HG02759 (cell line): ENCODE measurements at regions not wholly inside any gene's neighbourhood (a gene's known extent, or its start where the extent isn't known, plus 50 kb on each side); places are given as distances from the start of the nearest gene placed in this dataset.
"Not testable (repeated sequence)": the region's sequence is repeated elsewhere in the genome, so short reads cannot be mapped to it uniquely, and the experiment has no call there.

Experiments used
- ATAC-seq: cut with Tn5 transposase; IDR thresholded peaks from one replicate; pipeline ENCODE4 v1.9.1; 2021; ENCODE audit warnings: mild to moderate bottlenecking, moderate library complexity; ENCODE audit not compliant: unreplicated experiment

DNA sequence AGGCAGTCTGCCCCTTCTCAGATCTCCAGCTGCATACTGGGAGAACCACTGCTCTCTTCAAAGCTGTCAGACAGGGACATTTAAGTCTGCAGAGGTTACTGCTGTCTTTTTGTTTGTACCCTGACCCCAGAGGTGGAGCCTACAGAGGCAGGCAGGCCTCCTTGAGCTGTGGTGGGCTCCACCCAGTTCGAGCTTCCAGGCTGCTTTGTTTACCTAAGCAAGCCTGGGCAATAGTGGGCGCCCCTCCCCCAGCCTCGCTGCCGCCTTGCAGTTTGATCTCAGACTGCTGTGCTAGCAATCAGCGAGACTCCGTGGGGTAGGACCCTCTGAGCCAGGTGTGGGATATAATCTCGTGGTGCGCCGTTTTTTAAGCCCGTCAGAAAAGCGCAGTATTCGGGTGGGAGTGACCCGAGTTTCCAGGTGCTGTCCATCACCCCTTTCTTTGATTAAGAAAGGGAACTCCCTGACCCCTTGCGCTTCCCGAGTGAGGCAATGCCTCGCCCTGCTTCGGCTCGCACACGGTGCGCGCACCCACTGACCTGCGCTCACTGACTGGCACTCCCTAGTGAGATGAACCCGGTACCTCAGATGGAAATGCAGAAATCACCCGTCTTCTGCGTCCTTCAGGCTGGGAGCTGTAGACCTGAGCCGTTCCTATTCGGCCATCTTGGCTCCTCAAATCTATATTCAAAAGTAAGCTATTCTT is 224.4 kb downstream of the ZNF326 start:
- not testable (repeated sequence) for ATAC-seq

DNA sequence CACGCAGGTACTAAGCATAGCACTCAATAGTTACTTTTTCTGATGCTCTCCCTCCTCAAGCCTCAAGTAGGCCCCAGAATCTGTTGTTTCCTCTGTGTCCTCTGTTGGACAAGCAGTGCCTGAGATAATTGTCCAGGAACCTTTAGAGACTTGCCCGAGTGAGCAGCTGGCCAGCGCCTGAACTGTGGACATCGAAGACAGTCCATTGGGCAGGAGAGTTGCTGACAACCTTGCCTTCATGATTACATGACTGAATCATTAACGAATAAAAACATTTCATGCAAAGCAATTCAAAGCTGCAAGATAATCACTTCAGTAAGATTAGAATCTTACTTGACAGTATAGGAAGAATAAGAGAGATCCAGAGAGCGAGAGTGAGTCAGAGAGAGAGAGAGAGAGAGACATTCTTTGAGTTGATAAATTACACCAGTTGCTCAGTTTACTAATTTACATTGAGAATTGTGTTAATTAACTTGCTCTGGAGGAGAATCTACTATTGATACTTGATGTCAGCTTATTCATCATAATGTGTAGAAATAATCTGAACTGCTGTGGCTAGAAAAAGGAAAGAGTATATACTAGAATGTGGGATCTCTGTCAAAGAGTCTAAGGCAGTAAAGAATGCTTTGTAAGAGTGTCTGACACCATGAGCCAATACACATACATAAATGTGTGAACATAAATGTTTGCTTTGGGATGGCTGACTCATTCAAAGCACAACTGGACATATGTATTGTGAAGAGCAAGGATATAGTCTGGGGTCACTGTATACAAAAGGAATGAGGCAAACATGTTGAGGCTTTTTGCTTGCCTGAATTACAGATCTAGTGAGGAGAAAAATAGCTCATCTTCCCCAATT is 216.0 kb downstream of the ZNF326 start:
- no peak for ATAC-seq

DNA sequence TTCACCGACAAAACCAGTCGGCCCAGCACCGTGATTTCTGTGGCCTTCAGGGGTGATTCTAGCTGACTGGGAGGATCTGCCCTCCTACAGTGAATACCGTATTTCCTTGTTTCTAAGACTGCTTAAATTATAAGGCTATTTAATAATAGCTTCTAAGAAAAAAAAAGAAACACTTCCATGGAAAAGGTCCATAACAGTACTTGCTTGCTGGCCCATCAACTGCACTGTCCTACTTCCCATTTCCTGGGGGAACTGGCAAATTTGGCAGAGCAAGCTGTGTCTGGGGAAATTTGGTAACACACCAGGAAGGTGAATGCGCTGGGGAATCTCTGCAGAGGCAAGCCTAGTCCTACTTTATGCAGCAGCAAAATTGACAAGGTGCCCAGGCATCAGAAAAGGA is 214.0 kb downstream of the ZNF326 start:
- ATAC-seq = no peak

DNA sequence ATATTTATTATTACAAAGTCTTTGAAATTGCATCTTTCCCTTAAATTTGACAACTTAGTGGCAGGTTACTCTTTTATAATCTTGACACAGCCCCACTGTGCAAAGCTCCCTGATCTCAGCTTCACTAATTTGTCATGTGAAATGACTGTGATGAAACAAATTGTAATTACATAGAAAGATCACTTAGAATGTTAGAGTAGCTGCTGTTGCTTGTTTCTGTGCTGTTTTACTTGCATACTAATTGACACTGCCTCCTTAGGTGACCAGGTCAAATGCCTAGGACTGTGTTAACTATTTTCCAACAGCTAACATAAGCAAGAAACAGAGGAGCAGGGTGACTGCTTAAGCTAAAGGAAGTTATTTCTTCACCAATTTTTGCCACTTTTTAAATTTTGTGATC is 211.3 kb downstream of the ZNF326 start:
- ATAC-seq = no peak

DNA sequence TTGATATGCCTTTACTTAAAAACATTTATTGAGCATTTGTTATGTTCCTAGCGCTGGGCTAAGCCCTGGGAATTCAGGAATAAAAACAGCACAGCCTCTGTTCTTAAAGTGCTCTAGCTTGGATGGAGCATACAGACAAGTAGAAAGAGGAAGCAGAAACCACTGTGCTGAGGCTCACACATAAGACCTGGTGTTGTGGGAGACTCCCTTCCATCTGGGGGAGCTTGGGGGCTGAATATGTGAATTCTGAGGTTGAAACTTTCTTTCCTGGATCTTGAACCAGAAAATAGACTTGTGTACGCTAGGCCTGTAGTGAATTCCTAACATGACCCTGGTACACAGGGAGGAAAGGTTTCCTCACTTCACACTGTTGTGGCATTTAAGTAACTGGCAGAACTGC is 209.9 kb downstream of the ZNF326 start:
- ATAC-seq = no peak

DNA sequence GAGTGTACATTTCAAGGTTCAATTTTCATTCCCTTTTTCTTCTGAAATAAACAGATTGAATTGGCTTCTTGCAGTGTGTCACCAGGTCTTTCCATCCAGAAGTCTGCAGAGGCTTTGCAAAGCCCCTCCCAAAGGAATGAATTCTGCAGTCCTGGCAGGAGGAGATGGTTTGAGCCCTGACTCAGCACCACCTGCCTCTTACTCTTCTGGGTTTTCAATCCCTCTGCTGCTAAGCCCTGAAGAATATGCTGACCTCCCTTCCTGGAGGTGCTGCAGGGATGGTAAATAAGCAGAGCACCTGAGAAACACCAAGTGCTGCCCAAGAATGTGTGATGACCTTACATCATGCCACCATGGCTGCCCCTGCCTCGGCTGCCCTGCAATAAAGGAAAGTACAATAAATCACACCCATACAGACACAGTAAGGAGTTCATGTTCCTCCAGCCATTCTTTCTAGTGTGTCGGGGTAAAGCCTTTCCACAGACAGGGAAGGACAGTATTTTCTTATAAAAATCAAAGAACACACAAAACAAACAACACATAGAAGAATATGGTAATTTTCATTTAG is 209.2 kb downstream of the ZNF326 start:
- no peak for ATAC-seq

- no peak for ATAC-seq
Observed at GRCh38 chr1:90201467-90202358, 206.8 kb downstream of the ZNF326 start.

DNA sequence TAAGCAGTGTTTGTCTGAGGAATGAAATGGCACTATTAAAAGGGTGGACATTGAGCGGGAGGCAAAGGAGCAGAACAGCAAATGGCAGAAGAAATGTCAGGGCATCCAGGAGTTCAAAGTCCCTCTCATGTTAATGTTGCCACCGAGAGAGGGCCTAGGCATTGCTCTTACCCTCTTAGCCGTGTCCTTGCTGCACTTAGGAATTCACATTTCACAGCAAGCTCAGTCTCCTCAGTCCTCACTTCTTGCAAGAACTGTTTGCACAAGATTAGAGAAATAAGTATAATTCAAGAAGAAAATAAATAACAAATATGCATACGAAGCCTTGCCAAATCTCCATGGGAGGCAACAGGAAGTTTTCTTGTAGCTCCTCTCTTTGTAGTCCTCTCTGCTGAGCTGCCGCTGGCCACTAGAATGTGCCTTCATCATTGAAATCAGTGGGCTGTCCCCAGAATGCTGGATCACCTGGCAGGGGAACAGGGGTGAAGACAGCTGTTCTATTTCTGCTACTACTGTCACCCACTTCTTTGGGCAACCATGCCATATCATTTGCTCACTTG is 205.8 kb downstream of the ZNF326 start:
- ATAC-seq = no peak

DNA sequence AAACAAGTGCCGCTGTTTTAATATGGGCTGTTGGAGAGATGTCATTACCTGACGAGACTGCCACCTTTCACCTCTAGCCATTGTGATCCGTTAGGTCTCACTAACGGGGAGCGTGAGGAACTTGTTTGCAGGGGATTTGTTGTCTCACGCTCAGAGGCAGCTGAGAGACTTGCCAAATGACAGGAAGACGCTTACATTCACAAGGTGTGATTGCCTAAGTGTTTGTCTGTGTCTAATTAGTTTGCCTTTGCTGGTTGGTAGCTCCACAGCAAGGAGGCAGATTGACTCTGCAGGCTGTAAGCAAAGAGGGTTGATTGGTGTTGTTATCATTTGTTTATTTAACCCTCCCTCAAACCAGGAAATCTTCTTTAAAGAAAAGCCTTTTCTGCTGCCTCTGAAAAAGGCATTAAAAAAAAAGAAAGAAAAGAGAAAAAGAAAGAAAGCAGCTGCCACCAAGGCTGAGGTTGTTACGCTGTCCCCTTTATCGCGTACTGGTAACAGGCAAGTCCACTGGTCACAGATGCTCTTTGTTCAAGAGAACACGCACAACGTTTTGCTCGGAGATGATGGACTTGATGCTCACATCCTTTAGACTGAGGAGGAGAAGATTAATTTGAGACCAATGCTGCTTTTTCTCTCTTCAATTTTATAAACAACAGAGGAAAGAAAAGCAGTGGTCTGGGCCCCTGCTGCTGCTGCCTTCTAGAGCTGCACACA is 203.9 kb downstream of the ZNF326 start:
- no peak for ATAC-seq

DNA sequence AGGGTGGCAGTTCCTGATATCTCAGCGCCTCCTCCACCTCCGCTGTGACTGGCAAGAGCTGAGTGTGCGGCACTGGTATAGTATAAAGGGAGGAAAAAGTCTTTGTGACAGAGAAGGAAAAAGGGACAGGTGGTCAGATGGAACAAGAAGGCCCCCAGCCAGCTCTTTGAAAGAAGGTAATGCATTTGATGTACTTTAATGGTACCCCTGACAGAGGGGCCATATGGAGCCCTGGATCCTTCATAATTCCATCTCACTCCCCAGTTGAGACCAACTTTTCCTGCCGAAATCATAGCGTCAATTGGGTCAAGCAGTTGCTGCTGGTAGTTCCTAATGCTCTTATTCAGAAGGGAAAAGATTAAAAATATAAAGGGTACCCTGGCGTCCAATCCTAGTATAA is 198.2 kb downstream of the ZNF326 start:
- no peak for ATAC-seq

- ATAC-seq = no peak
Observed at GRCh38 chr1:90192408-90192807, 197.5 kb downstream of the ZNF326 start.

GRCh38 chr1:90190523-90190922 is 195.6 kb downstream of the ZNF326 start:
- ATAC-seq = no peak

- no peak for ATAC-seq
Observed at GRCh38 chr1:90189889-90190288, 195.0 kb downstream of the ZNF326 start.

DNA sequence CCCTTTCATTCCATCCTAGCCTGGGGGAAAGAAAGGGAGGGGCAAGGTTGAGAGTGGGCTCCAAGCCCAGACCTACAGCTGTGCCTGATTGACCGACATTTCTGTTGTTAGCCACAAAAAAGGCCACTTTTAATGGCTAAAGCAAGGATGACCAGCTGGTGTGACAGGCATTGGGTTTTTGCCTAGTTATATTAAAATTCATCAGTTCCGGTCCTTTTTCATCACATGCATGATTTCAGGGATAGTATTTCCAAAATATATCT is 192.3 kb downstream of the ZNF326 start:
- no peak for ATAC-seq

GRCh38 chr1:90186506-90187322 is 191.8 kb downstream of the ZNF326 start:
- no peak for ATAC-seq

DNA sequence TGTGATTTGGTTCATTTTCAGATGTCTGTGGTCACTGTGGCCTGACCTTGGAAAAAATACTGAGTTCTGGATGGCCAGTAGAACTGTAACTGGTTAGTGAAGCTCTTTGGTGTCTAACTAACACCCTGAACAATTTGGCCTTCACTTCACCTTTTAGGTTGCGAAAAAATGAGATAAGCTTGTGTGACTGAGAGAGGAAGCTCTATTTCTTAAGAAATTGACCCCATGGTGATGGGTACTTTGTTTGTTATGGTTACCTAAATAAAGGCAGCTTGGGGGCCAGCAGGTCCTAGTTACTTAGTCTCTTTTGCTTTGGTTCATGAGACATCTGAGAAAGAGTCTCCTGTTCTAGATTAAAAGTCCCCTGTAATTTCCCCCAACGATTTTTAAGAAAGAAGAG is 181.6 kb downstream of the ZNF326 start:
- ATAC-seq = no peak

GRCh38 chr1:90175490-90176167 is 180.7 kb downstream of the ZNF326 start:
- ATAC-seq = no peak

DNA sequence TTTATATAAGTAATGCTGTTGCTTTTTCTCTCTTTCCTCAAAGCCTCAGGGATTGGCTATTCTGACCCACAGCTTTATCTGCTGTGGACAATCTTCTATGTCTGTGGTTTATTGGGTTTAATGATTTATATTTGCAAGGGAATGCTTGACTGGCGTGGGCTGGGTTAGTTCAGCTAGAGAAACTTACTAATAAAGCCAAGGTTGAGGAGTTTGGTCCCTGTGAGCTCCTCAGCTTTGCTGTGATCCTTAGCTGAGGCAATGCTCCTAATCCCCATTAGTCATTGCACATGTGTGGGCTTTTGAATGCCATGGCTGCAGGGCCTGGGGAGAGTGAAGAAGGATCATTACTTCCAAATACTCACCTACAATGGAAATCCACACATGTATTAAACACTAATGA is 179.3 kb downstream of the ZNF326 start:
- ATAC-seq = no peak

DNA sequence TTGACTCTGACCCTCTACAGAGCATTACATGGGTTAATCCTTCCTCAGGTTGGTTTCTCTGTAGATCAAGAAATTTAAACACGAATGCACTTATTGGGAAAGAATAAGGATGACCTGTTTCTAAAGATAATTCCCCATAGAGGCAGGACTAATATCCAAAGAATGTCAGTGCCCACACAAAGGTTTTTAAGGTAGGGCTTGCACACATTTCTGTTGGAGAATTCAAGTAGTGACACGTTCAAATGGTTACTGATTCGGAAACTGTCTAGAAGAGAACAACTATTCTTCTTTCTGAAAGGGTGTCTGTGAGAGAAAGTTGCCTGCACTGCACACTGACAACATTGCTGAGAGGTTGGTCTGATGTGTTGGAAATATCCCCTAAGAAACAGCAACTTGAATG is 167.3 kb downstream of the ZNF326 start:
- ATAC-seq = no peak
